Activated CD4-positive, alpha-beta T cell treated with anti-CD3 and anti-CD28 coated beads for 36 hours (primary cell): ENCODE measurements at regions not wholly inside any gene's neighbourhood (a gene's known extent, or its start where the extent isn't known, plus 50 kb on each side); places are given as distances from the start of the nearest gene placed in this dataset.

Experiments used
- ATAC-seq: fragments of 200-7000 bp; cut with Tn5 transposase; one replicate; pipeline ENCODE4 v1.10.0; 2021; ENCODE audit warnings: mild to moderate bottlenecking, moderate library complexity
- CTCF ChIA-PET: fragments of 350-600 bp; sonication (Branson Sonifier 250); formaldehyde crosslinking; loops from one replicate; lab custom pipeline; 2021; ENCODE audit warnings: antibody characterized with exemption; lab: Charles Lee
- POLR2A ChIA-PET: fragments of 350-600 bp; sonication (Branson Sonifier 250); formaldehyde crosslinking; loops from one replicate; lab custom pipeline; 2021; ENCODE audit warnings: antibody characterized with exemption, inconsistent platforms; lab: Charles Lee
- DNase-seq: peaks from one replicate; pipeline ENCODE4 v3.0.0-alpha.2; 2020
- H3K27ac Mint-ChIP-seq: one replicate; pipeline ENCODE4 v1.8.0; 2021; ENCODE audit warnings: mixed read lengths
- H3K27me3 Mint-ChIP-seq: one replicate; pipeline ENCODE4 v1.8.0; 2021; ENCODE audit warnings: mixed read lengths
- H3K36me3 Mint-ChIP-seq: one replicate; pipeline ENCODE4 v1.8.0; 2021; ENCODE audit warnings: low read depth, mixed read lengths
- H3K4me1 Mint-ChIP-seq: one replicate; pipeline ENCODE4 v1.8.0; 2021; ENCODE audit warnings: mixed read lengths
- H3K4me3 Mint-ChIP-seq: one replicate; pipeline ENCODE4 v1.8.0; 2021; ENCODE audit warnings: mild to moderate bottlenecking, moderate library complexity, mixed read lengths
- H3K9me3 Mint-ChIP-seq: one replicate; pipeline ENCODE4 v1.8.0; 2021; ENCODE audit warnings: low read depth, mixed read lengths
- intact Hi-C, 2 experiments: fragments of 100-400 bp; cut with DNase I in 1 of 2; cut with micrococcal nuclease in 1 of 2; formaldehyde crosslinking; loops; one replicate each; pipeline versions ENCODE4 v1.14.2 to v1.15.1; 2022 to 2024; cut with DNase I, micrococcal nuclease

DNA sequence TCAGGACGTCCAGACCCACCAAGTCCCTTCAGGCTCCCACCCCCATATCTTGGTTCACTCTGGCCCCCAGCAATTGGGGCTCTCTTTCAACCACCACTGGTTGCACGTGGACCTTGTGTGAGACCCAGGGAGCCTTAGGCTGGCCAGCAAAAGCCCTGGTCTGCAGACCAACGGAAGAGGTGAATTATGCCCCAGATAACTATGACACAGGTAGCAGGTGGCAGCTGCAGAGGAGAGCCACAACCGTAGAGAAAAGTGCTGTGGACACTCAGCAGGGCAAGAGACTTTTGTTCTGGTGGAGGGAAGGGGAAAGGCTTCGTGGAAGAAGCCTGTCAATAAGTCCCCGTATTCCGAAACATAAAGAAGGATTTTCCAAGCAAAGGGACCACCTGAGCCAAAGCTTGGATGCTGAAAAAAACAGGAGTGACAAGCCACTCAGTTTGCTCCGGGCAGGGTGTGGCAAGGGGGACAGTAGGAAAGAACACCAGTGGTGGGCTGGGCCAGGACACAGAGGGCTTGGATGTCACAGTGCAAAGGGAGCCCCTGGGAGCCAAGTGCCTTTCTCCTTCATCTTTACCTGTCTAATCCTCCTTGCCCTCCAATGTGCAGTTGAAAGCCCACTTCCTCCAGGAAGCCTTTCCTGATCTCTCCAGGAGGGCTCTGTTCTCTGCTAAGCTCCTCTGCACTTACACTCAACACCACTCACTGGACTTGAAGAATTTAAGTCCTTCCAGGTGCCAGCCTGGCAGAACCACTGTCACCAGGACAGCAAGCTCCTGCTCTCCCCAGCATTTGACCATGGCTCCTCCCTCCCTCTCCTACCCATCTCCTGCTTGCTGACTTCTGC, 264.7 kb downstream of the BUD13 start:
- H3K27ac Mint-ChIP-seq, result no peak overlapping the region
- H3K36me3 Mint-ChIP-seq, result no peaks in the 10 kb centered on the region
- peaks cover 28% of the 10 kb centered on the region for H3K27me3 Mint-ChIP-seq
- H3K4me3 Mint-ChIP-seq, result no peak overlapping the region
- H3K9me3 Mint-ChIP-seq, result no peaks in the 10 kb centered on the region
- intact Hi-C loops, result no loop called here
- ATAC-seq, result no peak
- ChIA-PET CTCF (no interaction called here), POLR2A (no interaction called here)
- DNase-seq, result no peak
- H3K4me1 Mint-ChIP-seq, result no peaks in the 10 kb centered on the region

DNA sequence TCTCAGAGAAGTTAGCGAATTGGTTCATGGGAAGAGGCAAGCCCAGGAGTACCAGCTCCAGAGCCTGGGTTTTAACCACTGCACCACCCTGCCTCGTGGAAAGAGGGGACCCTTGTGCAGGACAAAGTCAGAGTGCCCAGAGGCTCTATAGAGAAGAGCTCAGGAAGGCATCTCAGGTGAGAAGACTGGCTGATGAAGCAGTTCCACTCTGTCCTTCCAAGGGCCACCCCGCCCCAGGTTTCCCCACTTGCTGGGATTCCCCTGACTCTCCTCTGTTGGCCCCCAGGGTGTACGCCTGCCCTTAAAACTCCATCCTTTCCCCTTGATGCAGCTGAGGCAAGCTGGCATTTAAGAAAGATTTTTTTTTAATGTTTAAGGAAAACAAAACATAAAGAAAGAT, 265.8 kb downstream of the BUD13 start:
- DNase-seq (no peak), ATAC-seq (no peak)
- intact Hi-C loops, result no loop called here
- ChIA-PET CTCF (interaction anchor here (0.5 kb wide), 1 partner anchor 618 kb away, joined by 4 read pairs; no protein-coding TSS in a partner anchor), POLR2A (interaction anchor here (0.7 kb wide), 1 partner anchor 244 kb away, joined by 3 read pairs; no protein-coding TSS in a partner anchor)
- H3K9me3 Mint-ChIP-seq, result no peaks in the 10 kb centered on the region
- H3K4me3 Mint-ChIP-seq, result no peak overlapping the region
- H3K27me3 Mint-ChIP-seq, result peaks cover 37% of the 10 kb centered on the region
- no peaks in the 10 kb centered on the region for H3K36me3 Mint-ChIP-seq
- no peak overlapping the region for H3K27ac Mint-ChIP-seq
- no peaks in the 10 kb centered on the region for H3K4me1 Mint-ChIP-seq

DNA sequence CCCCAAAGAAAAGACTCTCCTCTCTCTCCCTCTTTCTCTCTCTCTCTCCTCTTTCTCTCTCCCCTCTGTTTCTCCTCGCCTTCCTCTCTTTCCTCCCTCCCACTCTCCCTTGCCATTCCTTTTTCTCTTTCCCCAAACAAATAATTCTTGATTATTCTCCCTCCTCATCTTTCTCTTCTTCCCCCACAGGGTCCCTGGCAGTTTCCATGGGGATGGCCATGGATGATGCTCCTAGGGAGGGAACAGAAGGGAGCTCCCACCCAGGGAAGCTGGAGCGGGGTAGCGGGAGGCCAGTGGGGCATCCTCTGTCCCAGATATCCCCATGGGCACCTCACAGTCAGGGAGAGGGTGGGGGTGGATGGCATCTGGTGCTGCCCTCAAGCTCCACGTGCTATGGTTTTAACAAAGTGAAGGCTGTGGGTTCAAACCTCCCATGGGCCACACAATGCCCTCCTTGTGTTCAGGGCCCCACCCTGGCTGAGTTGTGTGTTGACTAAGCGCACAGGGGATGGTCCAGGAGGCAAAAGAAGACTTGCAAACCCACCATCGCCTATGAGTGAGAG, 266.4 kb downstream of the BUD13 start:
- intact Hi-C loops, result no loop called here
- CTCF ChIA-PET, result interaction anchor here (0.5 kb wide), 1 partner anchor 617 kb away, joined by 4 read pairs; no protein-coding TSS in a partner anchor
- POLR2A ChIA-PET, result no interaction called here
- H3K9me3 Mint-ChIP-seq, result no peaks in the 10 kb centered on the region
- H3K36me3 Mint-ChIP-seq, result no peaks in the 10 kb centered on the region
- H3K4me3 Mint-ChIP-seq, result no peak overlapping the region
- DNase-seq, result no peak
- ATAC-seq, result no peak
- H3K4me1 Mint-ChIP-seq, result no peaks in the 10 kb centered on the region
- H3K27ac Mint-ChIP-seq, result no peak overlapping the region
- peaks cover 42% of the 10 kb centered on the region for H3K27me3 Mint-ChIP-seq

DNA sequence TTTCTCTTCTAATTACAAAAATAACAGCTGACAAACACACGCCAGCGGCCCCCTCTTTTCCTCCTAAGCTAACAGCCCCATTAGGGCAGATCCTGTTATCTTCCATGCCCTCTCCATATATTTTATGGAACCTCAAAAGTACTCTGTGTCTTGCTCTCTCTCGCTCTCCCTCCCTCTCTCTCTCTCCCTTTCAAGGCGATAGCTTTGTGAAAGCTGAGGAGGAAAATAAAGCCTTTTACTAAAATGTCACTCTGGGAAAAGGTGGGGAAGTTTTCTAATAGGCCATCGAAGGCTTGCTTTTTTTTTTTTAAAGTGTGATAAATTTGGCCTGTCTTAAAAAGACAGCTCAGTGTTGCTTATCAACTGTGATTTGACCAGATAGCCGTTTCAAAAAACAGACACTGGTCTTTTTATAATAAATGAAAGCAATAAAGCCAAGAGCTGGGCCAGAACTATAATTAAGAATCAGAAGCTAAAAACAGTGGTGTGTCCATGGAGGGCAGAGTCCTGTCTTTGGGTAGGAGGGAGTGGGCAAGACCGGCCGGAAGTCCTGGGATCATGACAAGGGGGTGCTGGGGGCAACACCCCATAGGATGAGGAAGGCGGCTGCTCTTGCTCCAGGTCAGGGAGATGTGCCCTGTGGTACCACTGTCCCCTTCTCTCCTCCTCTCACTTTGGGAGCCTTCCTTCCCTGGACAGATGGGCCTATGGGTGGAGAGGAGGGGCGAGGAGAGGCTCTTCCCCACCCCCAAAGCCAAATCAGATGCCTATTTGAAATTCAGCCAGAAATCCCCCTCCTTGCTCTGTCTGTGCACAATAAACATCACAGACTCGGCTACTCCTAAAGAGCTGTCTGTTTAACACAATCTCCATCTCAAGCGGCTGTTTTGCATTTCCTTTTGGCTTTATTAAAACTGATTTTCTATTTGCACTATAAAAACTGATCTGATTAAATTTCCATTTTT, 267.2 kb downstream of the BUD13 start:
- Mint-ChIP-seq H3K4me1 (no peaks in the 10 kb centered on the region), H3K27ac (no peak overlapping the region), H3K9me3 (no peaks in the 10 kb centered on the region), H3K36me3 (no peaks in the 10 kb centered on the region), H3K4me3 (no peak overlapping the region), H3K27me3 (peaks cover 47% of the 10 kb centered on the region)
- ChIA-PET CTCF (no interaction called here), POLR2A (interaction anchor here (0.7 kb wide), 1 partner anchor 104 kb away, joined by 4 read pairs; no protein-coding TSS in a partner anchor)
- ATAC-seq, result no peak
- DNase-seq, result no peak
- intact Hi-C loops, result no loop called here

DNA sequence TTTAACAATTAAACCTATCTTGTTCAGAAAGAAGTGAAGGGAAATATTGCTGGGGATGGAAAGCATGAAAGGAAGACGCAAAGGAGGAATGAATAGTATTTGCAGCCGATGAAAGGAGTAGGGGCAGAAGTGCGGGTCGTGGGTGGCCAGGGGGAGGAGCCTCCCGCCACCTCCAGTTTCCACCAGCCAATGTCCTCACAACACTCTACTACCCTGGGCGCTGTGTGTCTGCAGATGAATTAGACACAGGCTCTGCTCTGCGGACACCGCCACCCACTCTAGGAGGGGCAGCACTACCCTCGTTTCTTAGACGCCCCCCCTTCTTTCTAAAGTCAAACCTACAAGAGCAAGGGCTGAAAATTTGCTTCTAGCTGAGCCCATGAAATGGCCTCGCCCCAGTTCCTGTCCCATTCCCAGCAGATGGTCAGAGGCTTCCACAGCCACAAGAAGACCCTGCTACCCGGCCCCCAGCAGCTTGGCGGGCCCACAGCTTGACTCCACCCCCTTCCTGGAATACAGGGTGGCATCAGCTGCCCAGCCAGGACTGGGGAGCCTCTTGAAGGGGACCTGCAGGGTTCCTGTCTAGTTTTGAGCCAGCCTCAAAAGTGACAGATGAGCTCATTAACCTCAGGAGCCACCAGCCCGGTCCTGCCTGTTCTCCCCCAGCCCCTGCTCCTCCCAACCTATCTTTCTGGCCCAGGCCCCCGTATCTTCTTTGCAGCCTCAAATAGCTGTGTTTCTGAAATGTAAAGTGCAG, 268.1 kb downstream of the BUD13 start:
- ChIA-PET CTCF (interaction anchor here (0.7 kb wide), 1 partner anchor 227 kb away, joined by 3 read pairs; no protein-coding TSS in a partner anchor), POLR2A (no interaction called here)
- H3K4me1 Mint-ChIP-seq, result no peaks in the 10 kb centered on the region
- DNase-seq (no peak), ATAC-seq (no peak)
- no peaks in the 10 kb centered on the region for H3K36me3 Mint-ChIP-seq
- H3K4me3 Mint-ChIP-seq, result no peak overlapping the region
- H3K27ac Mint-ChIP-seq, result no peak overlapping the region
- no peaks in the 10 kb centered on the region for H3K9me3 Mint-ChIP-seq
- H3K27me3 Mint-ChIP-seq, result peaks cover 51% of the 10 kb centered on the region
- intact Hi-C loops, result no loop called here

DNA sequence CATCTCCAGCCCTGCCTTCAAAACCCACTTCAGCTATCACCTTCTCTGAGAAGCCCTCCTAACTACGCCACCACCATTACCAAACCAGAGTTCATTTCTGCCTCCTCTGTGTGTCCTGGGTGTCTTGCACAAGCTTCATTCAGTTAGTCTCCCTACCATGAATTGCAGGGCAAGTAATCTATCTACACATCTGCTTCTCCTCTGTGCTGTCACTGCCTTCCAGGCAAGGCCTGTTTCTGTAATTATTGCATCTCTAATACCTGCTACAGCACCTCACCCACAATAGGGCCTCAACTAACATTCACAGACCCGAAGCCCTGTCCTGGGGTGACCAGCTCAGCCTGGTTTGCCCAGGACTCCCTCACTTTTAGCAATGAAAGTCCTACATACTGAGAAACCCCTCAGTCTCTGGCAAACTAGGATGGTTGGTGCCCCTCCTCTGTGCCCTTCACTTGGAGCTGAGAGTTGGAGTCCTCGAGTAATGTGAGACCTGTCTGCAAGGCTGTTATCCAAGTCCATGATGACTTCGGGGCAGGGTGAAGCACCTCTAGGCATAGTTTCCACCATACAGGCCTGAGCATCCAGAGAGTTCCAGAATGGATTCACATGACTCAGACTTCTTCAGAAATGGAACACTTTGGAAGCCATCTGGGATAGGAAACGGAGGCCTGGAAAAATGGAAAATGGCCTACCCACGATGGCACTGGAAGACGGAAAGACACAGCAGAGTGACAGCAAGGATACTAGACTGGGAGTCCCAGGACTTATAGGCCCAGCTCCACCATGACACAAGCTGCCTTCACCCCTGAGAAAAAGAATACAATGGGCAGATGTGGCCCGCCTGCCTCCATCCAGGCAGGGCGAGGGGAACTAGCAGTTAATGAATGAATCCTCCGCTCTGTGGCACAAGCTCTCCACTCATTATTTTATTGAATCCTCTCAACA, 269.3 kb downstream of the BUD13 start:
- H3K36me3 Mint-ChIP-seq, result no peaks in the 10 kb centered on the region
- peaks cover 46% of the 10 kb centered on the region for H3K27me3 Mint-ChIP-seq
- no peak overlapping the region for H3K4me3 Mint-ChIP-seq
- POLR2A ChIA-PET, result no interaction called here
- no peak overlapping the region for H3K27ac Mint-ChIP-seq
- H3K4me1 Mint-ChIP-seq, result no peaks in the 10 kb centered on the region
- H3K9me3 Mint-ChIP-seq, result no peaks in the 10 kb centered on the region
- ATAC-seq (no peak), DNase-seq (no peak)
- CTCF ChIA-PET, result interaction anchor here (0.6 to 0.8 kb wide), 3 partner anchors 28 to 630 kb away, joined by 3 read pairs; no protein-coding TSS in a partner anchor
- intact Hi-C loops, result no loop called here

DNA sequence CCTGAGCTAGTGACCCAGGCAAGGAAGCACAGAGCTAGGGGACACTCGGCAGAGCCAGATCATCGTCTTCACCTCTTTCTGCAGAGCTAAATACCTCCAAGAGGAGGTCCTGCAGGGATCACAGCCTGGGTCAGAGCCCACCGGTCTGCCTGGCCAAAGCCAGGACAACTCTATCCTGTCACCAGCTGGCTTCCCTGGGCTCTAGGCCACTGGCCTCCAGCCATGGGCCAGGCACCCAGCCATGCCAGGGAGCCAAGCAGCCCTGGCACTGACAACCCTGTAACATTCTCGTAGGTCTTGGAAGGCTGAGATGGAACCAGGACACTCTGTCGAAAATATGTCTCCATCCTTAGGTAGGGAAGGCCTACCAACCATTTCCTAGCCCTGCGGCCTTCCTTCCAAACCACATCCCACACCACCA, 270.1 kb downstream of the BUD13 start:
- ATAC-seq, result no peak
- ChIA-PET CTCF (interaction anchor here (0.8 kb wide), 1 partner anchor 29 kb away, joined by 3 read pairs; no protein-coding TSS in a partner anchor), POLR2A (no interaction called here)
- Mint-ChIP-seq H3K4me3 (no peak overlapping the region), H3K4me1 (no peaks in the 10 kb centered on the region), H3K9me3 (no peaks in the 10 kb centered on the region), H3K36me3 (no peaks in the 10 kb centered on the region), H3K27ac (no peak overlapping the region), H3K27me3 (peaks cover 43% of the 10 kb centered on the region)
- no peak for DNase-seq
- intact Hi-C loops, result no loop called here

DNA sequence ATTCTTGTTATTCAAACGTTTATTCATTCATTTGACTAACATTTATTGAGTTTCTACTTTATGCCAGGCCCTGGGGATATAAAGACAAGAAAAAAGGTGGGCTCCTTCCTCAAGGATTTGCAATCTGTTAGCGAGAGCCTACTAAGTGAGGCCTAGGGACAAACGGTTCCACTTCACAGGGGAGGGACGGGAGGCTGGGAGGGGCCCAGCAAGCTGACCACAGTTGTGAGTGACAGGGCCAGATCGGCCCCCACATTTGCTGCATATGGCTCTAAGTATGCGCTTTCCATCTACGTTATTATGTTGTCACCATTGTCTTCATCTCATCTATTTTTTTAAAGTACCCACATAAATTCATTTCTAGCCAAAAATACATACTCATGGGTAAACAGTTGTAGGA, 271.1 kb downstream of the BUD13 start:
- no peaks in the 10 kb centered on the region for H3K9me3 Mint-ChIP-seq
- peaks cover 41% of the 10 kb centered on the region for H3K27me3 Mint-ChIP-seq
- H3K27ac Mint-ChIP-seq, result no peak overlapping the region
- no peak overlapping the region for H3K4me3 Mint-ChIP-seq
- no peaks in the 10 kb centered on the region for H3K4me1 Mint-ChIP-seq
- intact Hi-C loops, result no loop called here
- ChIA-PET CTCF (interaction anchor here (0.7 kb wide), 1 partner anchor 207 kb away, joined by 3 read pairs; no protein-coding TSS in a partner anchor), POLR2A (no interaction called here)
- no peaks in the 10 kb centered on the region for H3K36me3 Mint-ChIP-seq
- no peak for DNase-seq
- no peak for ATAC-seq

DNA sequence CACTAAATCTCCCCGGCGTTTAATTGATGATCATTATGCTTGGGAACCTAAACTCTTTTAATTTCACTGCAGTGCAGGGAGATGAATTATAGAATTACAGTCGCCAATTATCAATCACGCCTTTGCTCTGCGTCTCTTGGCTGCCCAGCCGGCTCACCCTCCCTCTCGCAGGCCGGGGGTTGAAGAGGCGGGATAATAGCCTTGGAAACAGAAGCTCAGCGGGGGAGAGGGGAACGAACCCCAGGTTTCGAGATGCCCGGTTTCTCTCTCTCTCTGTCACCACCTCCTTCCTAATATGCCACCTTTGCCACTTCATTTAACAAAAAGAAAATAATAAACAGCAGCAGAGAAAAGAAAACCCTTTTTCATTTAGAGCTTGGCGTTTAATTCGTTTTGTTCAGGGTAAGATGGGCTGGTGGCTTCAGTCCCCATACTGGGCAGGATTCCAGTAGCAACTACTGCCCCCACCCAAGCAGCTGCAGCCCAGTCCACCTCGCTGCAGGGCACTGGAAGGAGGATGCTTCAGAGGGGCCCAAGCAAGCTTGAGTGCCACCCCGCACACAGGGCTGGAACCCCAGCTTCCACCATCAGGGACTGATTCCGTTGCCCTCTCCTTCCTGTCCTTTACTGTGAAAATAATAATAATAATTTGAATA, 271.7 kb downstream of the BUD13 start:
- DNase-seq, result no peak
- Mint-ChIP-seq H3K9me3 (no peaks in the 10 kb centered on the region), H3K4me3 (no peak overlapping the region), H3K4me1 (no peaks in the 10 kb centered on the region), H3K27ac (no peak overlapping the region), H3K27me3 (peaks cover 38% of the 10 kb centered on the region), H3K36me3 (no peaks in the 10 kb centered on the region)
- no peak for ATAC-seq
- ChIA-PET CTCF (interaction anchor here (0.7 kb wide), 2 partner anchors 206 to 208 kb away, joined by 3 read pairs; no protein-coding TSS in a partner anchor), POLR2A (no interaction called here)
- intact Hi-C loops, result no loop called here
